CD4-positive, alpha-beta T cell (primary cell): ENCODE measurements at regions not wholly inside any gene's neighbourhood (a gene's known extent, or its start where the extent isn't known, plus 50 kb on each side); places are given as distances from the start of the nearest gene placed in this dataset.

Source experiments
- ATAC-seq: fragments of 200-7000 bp; cut with Tn5 transposase; one replicate; pipeline ENCODE4 v1.10.0; 2022; ENCODE audit warnings: mild to moderate bottlenecking; ENCODE audit not compliant: poor library complexity
- CTCF ChIA-PET: fragments of 350-600 bp; sonication (Branson Sonifier 250); formaldehyde crosslinking; loops from one replicate; lab custom pipeline; 2021; ENCODE audit warnings: antibody characterized with exemption, inconsistent platforms; lab: Charles Lee
- POLR2A ChIA-PET: fragments of 350-600 bp; sonication (Branson Sonifier 250); formaldehyde crosslinking; loops from one replicate; lab custom pipeline; 2021; ENCODE audit warnings: antibody characterized with exemption, inconsistent platforms; lab: Charles Lee
- DNase-seq, 14 experiments: peaks; one replicate each; pipeline ENCODE4 v3.0.0-alpha.2; 2013 to 2020; ENCODE audit warnings: mixed read lengths in 2 of 14
- H3K27ac ChIP-seq, 2 donors: one replicate each; pipeline versions ENCODE4 v1.5.1 to v1.7.0; 2013; ENCODE audit warnings: low read length in 2 of 2, low read depth in 1 of 2, mild to moderate bottlenecking in 1 of 2
- H3K27me3 ChIP-seq, 2 experiments: 1 replicate in 1 of 2; 2 replicates in 1 of 2; pipeline versions ENCODE4 v1.6.1 to v1.7.0; 2013; ENCODE audit warnings: low read length in 2 of 2, control low read depth in 1 of 2, mild to moderate bottlenecking in 1 of 2, moderate library complexity in 1 of 2; ENCODE audit not compliant: insufficient read depth in 2 of 2, control insufficient read depth in 1 of 2
- H3K36me3 ChIP-seq: one replicate; pipeline ENCODE4 v1.6.1; 2013; ENCODE audit warnings: low read length, control low read depth; ENCODE audit not compliant: insufficient read depth
- H3K4me1 ChIP-seq: one replicate; pipeline ENCODE4 v1.6.1; 2013; ENCODE audit warnings: low read length, control low read depth; ENCODE audit not compliant: insufficient read depth
- H3K4me3 ChIP-seq: one replicate; pipeline ENCODE4 v1.5.1; 2013; ENCODE audit warnings: mild to moderate bottlenecking, low read length, moderate library complexity
- H3K9me3 ChIP-seq, 2 experiments: 1 replicate in 1 of 2; 2 replicates in 1 of 2; pipeline versions ENCODE4 v1.6.1 to v1.7.0; 2013; ENCODE audit warnings: low read length in 2 of 2, mild to moderate bottlenecking in 2 of 2, control low read depth in 1 of 2, moderate library complexity in 1 of 2; ENCODE audit not compliant: control insufficient read depth in 1 of 2, insufficient read depth in 1 of 2
- H3K27ac Mint-ChIP-seq: one replicate; pipeline ENCODE4 v1.8.0; 2020; ENCODE audit warnings: mixed read lengths
- H3K27me3 Mint-ChIP-seq: one replicate; pipeline ENCODE4 v1.8.0; 2021; ENCODE audit warnings: mixed read lengths
- H3K36me3 Mint-ChIP-seq: one replicate; pipeline ENCODE4 v1.8.0; 2021; ENCODE audit warnings: low read depth, mixed read lengths
- H3K4me1 Mint-ChIP-seq: one replicate; pipeline ENCODE4 v1.8.0; 2021; ENCODE audit warnings: low read depth, mixed read lengths
- H3K4me3 Mint-ChIP-seq: one replicate; pipeline ENCODE4 v1.8.0; 2020; ENCODE audit warnings: mild to moderate bottlenecking, mixed read lengths
- H3K9me3 Mint-ChIP-seq: one replicate; pipeline ENCODE4 v1.8.0; 2020; ENCODE audit warnings: mixed read lengths
- intact Hi-C, 2 experiments: fragments of 100-400 bp; cut with DNase I in 1 of 2; cut with micrococcal nuclease in 1 of 2; formaldehyde crosslinking; loops; one replicate each; pipeline versions ENCODE4 v1.15.1 to v1.9.0; 2023 to 2025; cut with DNase I, micrococcal nuclease
- TF ChIP-seq, protein P1 (sequence below): fragments of 200-600 bp; IDR thresholded peaks from one replicate; pipeline ENCODE4 v1.8.0; 2022; ENCODE audit warnings: antibody characterized with exemption, mild to moderate bottlenecking

DNA sequence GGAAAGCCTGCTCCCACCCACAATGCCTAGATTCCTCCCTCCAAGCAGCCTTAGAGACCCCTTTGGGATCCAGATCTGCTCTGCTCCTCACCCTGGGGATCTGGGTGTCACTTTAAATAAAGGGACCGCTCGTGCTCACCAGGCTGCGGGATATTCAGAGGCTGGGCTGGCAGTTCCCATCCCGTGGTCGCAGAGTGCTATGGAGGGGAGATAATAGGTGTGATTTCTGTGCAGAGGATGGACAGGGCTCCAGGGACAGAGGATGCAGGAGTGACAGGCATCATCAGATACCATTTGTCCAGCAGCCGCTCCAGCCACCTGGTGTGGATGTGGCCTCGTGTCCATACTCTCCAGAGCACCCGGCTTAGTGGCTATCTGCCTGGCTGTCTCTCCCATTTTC, 415.9 kb upstream of the SULF2 start:
- Histone ChIP-seq H3K9me3 (no peaks in the 10 kb centered on the region), H3K27ac (no peak overlapping the region), H3K4me1 (no peaks in the 10 kb centered on the region), H3K4me3 (no peak overlapping the region), H3K36me3 (no peaks in the 10 kb centered on the region), H3K27me3 (no peaks in the 10 kb centered on the region)
- Mint-ChIP-seq H3K4me3 (no peak overlapping the region), H3K36me3 (no peaks in the 10 kb centered on the region), H3K27me3 (no peaks in the 10 kb centered on the region), H3K9me3 (no peaks in the 10 kb centered on the region), H3K4me1 (no peaks in the 10 kb centered on the region), H3K27ac (no peak overlapping the region)
- no peak for DNase-seq
- intact Hi-C loops = no loop called here
- ATAC-seq = no peak
- CTCF ChIA-PET = no interaction called here
- TF ChIP-seq, protein P1, sequence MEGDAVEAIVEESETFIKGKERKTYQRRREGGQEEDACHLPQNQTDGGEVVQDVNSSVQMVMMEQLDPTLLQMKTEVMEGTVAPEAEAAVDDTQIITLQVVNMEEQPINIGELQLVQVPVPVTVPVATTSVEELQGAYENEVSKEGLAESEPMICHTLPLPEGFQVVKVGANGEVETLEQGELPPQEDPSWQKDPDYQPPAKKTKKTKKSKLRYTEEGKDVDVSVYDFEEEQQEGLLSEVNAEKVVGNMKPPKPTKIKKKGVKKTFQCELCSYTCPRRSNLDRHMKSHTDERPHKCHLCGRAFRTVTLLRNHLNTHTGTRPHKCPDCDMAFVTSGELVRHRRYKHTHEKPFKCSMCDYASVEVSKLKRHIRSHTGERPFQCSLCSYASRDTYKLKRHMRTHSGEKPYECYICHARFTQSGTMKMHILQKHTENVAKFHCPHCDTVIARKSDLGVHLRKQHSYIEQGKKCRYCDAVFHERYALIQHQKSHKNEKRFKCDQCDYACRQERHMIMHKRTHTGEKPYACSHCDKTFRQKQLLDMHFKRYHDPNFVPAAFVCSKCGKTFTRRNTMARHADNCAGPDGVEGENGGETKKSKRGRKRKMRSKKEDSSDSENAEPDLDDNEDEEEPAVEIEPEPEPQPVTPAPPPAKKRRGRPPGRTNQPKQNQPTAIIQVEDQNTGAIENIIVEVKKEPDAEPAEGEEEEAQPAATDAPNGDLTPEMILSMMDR = no peak
- POLR2A ChIA-PET = no interaction called here

DNA sequence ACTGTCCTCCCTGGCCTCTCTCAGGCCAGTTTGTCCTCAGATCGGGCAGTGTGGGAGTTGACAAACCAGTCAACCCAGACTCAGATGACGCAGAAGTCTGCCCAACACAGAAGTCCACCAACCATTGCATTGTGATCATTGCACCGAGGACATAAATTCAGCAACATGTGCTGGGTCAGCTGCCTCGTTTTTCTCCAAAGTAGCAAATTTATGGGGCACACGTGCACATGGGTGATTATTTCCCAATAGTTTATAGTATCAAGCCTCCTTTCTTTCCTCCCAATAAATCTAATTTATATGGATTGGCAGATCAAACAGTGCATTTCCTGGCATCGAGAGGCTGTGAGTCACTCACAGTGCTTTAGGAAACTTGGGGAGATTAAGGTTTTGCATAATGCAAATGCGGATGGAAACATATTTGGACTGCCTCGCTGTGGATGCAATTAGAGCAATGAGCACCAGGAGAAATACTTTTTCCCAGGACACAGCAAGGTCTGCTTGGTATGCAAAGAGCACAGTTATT, 413.7 kb upstream of the SULF2 start:
- Histone ChIP-seq H3K4me1 (no peaks in the 10 kb centered on the region), H3K27ac (no peak overlapping the region), H3K4me3 (no peak overlapping the region), H3K36me3 (no peaks in the 10 kb centered on the region), H3K9me3 (no peaks in the 10 kb centered on the region), H3K27me3 (no peaks in the 10 kb centered on the region)
- ATAC-seq (no peak), DNase-seq (no peak)
- Mint-ChIP-seq H3K27me3 (no peaks in the 10 kb centered on the region), H3K9me3 (no peaks in the 10 kb centered on the region), H3K36me3 (no peaks in the 10 kb centered on the region), H3K4me3 (no peak overlapping the region), H3K4me1 (no peaks in the 10 kb centered on the region), H3K27ac (no peak overlapping the region)
- TF ChIP-seq, protein P1 = no peak
- intact Hi-C loops = no loop called here
- CTCF ChIA-PET = no interaction called here
- POLR2A ChIA-PET = no interaction called here

DNA sequence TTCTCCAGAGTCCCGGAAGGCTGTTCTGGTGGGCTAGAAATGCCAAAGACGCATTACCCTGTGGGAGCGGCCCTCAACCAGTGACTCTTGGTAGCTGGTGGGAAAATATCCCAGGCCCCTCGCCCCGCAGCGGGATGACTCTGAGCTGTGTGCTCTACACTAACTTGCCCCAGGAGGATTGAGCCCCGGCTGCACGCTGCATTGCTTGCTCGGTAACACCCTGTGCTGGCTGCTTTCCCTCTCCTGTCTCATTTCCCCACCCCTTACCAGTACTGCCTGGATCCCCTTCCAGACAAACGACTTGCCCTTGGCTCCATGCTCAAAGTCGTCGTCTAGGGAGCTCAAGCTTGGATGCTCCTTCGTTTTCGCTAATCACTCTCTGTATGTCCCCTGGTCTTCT, 411.8 kb upstream of the SULF2 start:
- intact Hi-C loops = no loop called here
- ChIA-PET CTCF (no interaction called here), POLR2A (no interaction called here)
- no peak overlapping the region for H3K27ac Mint-ChIP-seq
- no peak for DNase-seq
- H3K9me3 Mint-ChIP-seq = no peaks in the 10 kb centered on the region
- TF ChIP-seq, protein P1 = no peak
- Histone ChIP-seq H3K4me1 (no peaks in the 10 kb centered on the region), H3K27ac (no peak overlapping the region), H3K4me3 (no peak overlapping the region), H3K9me3 (no peaks in the 10 kb centered on the region), H3K36me3 (no peaks in the 10 kb centered on the region), H3K27me3 (no peaks in the 10 kb centered on the region)
- no peak for ATAC-seq
- H3K4me1 Mint-ChIP-seq = no peaks in the 10 kb centered on the region
- H3K27me3 Mint-ChIP-seq = no peaks in the 10 kb centered on the region
- H3K36me3 Mint-ChIP-seq = no peaks in the 10 kb centered on the region
- no peak overlapping the region for H3K4me3 Mint-ChIP-seq
